ENCODE measurements at regions not wholly inside any gene's neighbourhood (a gene's known extent, or its start where the extent isn't known, plus 50 kb on each side); places are given as distances from the start of the nearest gene placed in this dataset.

- TF ChIP-seq CTCF (IDR thresholded peaks at IDR 0.05) (no peak), EP300 (IDR thresholded peaks at IDR 0.05) (no peak), POLR2A (IDR thresholded peaks at IDR 0.05; ENCODE audit: low read depth) (no peak), POLR2AphosphoS5 (IDR thresholded peaks at IDR 0.05) (no peak)
Measured at GRCh38 chr4:107247738-107248137, 211.6 kb upstream of the DKK2 start.
